NCI-H524 treated with DMSO at 0.1 percent for 48 hours (cell line): ENCODE measurements at regions not wholly inside any gene's neighbourhood (a gene's known extent, or its start where the extent isn't known, plus 50 kb on each side); places are given as distances from the start of the nearest gene placed in this dataset.

Experiments used
- DNase-seq: peaks from one replicate; lab custom pipeline; 2025; lab: John Stamatoyannopoulos, UW

GRCh38 chr7:45350896-45351295 lies 193.3 kb downstream of the RAMP3 start:
- DNase-seq: no peak

DNA sequence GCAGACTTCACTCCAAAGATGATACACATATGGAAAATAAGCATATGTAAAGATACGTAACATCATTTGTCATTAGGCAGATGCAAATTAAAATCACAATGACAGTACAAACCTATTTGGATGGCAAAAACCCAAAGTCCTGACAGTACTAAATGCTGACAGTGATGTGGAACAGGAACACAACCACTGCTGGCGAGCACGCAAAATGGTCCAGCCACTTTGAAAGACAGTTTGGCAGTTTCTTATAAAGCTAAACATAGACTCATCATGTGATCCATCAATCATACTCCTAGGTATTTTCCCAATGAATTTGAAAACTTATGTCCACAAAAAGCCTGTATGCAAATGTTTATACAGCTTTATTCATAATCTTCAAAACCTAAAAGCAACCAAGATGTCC lies 200.7 kb downstream of the RAMP3 start:
- DNase-seq: no peak

GRCh38 chr7:45359250-45359649 lies 201.7 kb downstream of the RAMP3 start:
- no peak for DNase-seq

DNA sequence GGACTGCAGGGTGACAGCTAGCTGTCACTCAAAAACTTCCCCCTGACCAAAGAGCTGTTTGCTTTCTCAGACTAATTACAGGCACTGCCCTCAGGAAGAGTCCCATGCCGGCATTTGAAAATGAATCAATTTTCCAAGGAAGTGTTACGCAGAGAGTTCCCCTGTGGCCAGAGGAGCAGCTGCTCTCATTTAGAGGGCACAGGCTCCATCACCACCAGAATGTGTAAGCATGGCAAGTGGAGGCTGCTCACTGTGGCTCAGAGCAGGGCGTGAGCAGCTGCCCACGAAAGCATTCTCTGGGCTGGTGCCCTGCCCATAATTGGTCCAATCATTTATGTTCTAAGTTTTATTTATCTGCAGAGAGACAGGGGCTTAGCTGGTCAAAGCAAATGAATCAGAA lies 202.2 kb downstream of the RAMP3 start:
- DNase-seq: no peak

DNA sequence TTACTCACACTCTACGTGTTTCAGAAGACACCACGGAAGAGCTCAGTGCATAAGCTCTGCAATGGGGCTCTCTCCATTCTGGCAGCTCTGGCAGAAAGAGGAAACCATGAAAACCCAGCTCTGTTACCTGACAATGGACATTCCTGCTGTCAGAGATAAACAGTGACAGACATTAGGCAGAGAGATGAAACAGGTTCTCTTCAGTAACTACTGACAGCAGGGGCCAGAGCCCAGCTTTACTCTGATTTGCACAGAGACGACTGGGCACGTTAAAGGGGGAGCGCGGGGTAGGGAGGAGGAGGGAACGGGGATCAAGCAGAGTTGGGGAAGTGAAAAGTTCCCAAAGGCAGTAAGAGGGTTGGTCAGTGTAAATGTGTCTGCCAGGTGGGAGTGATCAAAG lies 206.1 kb downstream of the RAMP3 start:
- DNase-seq: no peak

- DNase-seq: no peak
These were observed 207.8 kb downstream of the RAMP3 start for GRCh38 chr7:45365341-45365740.

DNA sequence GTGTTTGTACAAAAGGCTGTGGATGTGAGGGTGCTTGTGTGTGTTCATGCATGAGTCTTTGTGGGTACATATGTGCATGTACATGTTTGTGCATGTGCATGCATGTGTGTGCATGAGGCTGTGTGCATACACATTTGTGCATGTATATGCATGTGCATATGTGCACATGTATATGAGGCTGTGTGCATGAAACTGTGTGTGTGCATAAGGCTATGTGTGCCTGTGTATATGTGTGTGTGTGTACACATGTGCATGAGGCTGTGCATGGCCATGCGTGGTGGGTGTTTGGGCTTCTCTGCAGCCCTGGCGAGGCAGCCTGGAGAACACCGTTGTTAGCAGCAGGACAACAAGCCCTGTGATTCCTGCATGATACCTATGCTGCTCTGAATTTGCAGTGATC lies 207.7 kb upstream of the ADCY1 start:
- no peak for DNase-seq

- no peak for DNase-seq
These were observed 207.1 kb upstream of the ADCY1 start for GRCh38 chr7:45367026-45367425.

- DNase-seq: no peak
These were observed 205.9 kb upstream of the ADCY1 start for GRCh38 chr7:45368129-45368807.

DNA sequence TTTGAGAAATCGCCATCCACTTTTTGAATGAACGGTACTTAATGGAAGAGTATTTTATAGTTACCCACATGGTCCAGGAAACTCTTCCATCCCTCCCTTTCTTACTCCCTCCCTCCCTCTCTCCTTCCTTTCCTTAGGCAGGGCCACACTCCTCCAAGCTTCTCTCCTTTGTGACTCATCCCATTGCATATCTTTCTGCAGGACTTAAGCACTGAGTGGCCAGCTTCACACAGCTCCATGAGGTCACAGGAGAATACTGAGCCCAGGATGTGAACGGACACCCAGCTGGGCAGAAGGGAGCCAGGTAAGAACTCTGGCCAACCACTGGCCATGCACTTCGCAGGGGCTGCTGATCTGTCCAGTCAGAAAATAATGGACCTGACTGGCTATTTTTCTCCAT lies 189.7 kb upstream of the ADCY1 start:
- DNase-seq: no peak

DNA sequence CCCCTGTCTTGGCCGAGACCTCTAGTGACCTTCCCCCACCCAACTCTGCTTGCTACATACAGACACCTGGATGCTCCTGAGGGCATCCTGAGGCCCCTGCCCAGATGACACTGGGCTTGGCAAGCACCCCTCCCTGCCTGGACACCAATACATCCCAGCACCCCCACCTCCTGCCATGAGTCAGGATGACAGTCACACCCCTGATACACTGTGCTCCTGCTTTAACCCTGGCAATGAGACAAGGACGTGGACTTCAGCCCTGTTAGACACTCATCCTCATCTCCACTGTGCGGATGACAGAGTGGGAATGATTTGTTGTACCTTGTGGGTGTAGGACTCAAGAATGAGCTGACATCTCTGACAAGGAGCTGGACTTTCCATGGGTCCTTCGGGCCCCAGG lies 186.3 kb upstream of the ADCY1 start:
- DNase-seq: no peak

- no peak for DNase-seq
These were observed 184.9 kb upstream of the ADCY1 start for GRCh38 chr7:45389073-45389872.

- DNase-seq: no peak
These were observed 184.0 kb upstream of the ADCY1 start for GRCh38 chr7:45390180-45390579.

GRCh38 chr7:45390731-45391130 lies 183.4 kb upstream of the ADCY1 start:
- no peak for DNase-seq

DNA sequence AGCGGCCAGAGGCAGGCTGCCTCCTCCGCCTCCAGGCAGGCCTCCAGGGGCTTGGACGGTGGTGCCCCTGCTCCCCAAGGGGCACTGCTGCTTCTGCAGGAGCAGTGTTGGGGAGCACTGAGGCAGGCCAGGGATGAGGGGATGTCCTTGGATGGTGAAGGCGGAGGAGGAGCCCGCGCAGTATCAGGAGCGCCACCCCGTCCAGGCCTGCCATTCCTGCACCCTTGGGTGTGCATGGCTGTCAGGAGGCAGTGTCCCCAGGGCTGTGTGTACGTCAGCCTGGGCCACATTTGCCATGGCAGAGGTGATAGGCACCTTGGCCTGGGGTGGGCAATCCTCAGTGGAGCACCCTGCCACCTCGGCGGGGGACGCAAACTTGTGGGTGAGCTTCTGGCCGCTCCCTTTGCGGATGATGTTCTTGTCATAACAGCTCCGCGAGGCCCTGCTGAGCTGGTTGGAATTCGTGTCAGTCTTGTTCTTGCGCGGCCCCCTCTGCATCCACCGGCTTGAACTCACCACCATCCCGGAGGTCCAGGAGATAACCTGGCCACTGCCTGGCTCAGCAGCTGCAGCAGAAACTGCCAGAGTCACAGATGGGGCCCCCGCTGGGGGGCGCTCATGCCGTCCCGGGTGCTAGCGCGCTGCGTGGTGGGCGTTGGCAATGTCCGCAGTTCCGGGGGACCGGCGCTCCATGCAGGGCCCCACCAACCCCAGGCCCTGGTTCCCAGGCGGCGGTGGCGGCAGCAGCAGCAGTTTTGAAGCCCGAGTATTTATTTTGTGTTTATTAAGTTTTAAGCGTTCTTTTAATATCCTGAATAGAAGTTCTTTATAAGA lies 182.3 kb upstream of the ADCY1 start:
- DNase-seq: no peak

DNA sequence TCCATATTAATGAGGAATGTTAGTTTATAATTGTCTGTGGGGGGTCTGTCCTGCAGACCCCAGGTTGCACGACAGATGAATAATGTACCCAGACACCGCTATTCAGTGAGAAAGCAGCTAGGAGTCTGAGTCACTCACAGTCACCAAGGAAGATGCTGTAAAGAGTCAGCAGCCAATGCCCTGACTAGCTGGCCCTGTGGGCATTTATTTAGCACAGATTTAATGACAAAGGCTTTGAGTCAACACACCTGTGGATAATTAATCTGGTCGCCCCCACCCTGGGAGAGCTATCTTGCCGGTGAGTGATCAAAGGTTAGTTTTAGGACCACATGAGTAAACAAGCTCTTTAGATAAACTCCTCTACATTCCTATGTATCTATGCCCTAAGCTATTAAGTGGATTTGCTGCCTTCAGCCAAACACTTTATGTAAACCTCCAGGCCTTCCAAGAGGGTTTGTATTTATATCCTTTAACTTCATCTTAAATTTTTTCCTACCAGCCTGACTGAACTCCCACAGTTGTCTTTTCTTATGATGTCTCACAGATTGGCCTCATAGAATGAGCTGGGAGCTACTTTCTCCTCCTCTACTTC lies 180.0 kb upstream of the ADCY1 start:
- no peak for DNase-seq

DNA sequence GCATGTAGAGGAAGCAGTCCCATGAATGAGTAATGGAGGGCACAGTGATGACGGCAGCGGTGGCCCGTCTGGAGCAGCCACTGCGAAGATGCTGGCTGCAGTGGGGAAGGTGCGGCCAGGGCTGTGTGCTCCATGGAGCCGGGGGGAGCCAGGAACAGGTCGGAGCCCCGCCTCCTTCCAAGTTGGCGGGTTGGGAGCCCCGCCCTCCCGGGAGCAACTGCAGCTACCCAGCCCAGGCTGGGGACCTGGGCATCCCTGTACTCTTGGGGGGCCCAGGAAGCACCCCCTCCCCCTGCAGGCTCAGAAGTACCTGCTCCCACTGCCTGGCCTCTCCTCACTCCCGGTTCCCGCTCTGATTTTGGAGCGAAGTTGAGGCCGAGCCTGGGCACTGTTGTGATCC lies 175.1 kb upstream of the ADCY1 start:
- DNase-seq: no peak

DNA sequence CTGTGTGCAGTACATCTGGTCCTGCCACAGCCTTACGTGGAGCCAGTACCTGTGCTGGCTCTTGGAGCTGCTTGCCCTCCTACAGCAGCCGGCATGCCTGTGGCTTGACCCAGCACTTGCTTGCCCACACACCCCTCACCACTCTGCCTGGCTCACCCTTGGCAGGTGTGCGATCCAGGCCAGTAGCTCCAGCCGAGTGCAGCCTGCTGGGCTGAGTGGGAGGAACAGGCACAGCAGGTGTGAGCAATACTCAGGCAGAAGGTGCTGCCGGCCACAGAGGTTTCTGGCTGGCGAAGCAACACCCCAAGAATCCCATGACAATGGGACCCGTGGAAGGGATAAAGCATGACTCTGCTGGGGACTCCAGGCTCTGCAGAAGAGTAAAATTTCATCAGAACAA lies 173.5 kb upstream of the ADCY1 start:
- no peak for DNase-seq

GRCh38 chr7:45401155-45401554 lies 173.0 kb upstream of the ADCY1 start:
- no peak for DNase-seq

- DNase-seq: no peak
These were observed 172.3 kb upstream of the ADCY1 start for GRCh38 chr7:45401851-45402250.

DNA sequence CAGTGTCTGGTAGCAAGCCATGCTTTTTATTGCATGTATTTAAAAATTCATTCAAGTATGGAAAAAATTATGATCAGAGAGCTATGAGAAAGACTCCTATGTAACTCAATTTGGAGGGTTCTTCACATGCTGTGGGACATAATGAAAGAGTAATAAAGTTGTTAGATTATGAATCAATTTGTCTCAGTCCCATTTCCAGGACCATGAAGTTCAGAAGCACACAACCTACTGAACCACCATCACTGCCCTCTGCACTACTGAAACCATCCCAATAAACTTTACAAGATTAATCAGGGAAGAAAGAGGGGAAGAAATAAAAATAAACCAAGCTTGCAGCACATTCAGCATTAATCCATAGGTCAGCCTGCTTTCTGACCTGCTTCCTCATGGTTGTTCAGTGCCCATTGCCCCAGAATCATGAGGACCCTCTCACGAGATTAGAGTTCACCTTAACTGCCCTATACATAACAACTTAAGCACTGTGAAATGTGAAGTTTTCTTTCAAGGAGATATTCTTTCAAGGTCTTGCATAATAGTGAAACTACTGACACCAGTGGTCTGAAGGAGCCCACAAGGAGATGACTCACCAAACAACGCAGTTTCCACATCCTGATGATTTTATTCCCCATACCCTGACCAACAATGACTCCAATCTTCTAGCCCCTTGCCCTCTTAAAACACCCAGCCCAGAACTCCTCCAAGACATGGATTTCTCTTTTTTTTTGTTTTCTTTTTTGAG lies 171.5 kb upstream of the ADCY1 start:
- DNase-seq: no peak

DNA sequence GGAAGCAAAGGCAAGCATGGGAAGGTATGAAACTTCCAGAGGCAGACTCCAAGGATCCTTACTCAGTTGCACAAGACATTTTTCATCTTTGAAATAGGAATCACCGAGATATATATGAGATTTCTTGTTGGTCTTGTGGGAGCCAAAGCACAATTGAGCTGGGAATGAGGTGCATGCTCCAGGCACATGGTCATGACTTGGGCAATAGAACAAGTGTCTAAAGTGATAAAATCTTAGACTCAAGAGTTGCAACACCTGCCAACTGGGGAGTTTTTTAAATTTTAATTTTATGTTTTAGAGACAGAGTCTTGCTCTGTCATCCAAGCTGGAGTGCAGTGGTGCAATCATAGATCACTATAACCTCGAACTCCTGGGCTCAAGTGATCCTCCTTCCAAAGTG lies 169.5 kb upstream of the ADCY1 start:
- no peak for DNase-seq
